Prostate gland (tissue), 2 donors: ENCODE measurements at regions not wholly inside any gene's neighbourhood (a gene's known extent, or its start where the extent isn't known, plus 50 kb on each side); places are given as distances from the start of the nearest gene placed in this dataset.
A peak's percentile ranks its signal among the peaks of the same experiment; 100 is the strongest.
"Not testable (repeated sequence)": the region's sequence is repeated elsewhere in the genome, so short reads cannot be mapped to it uniquely, and the experiment has no call there.

ENCODE experiments used
- DNase-seq: peaks from one replicate; pipeline ENCODE4 v3.0.0-alpha.2; 2019; ENCODE audit warnings: low spot score
- H3K27ac ChIP-seq, 2 donors: fragments of 200-600 bp; sonication (generic); 2 replicates each; pipeline ENCODE4 v1.5.1; 2017 to 2019
- H3K27me3 ChIP-seq: fragments of 200-600 bp; sonication (generic); replicated peaks from 2 replicates; pipeline ENCODE4 v1.5.1; 2019; ENCODE audit not compliant: insufficient read depth
- H3K36me3 ChIP-seq, 2 donors: fragments of 200-600 bp; sonication (generic); 1 replicate in 1 of 2; 2 replicates in 1 of 2; pipeline versions ENCODE4 v1.5.1 to v1.8.1; 2017 to 2019
- H3K4me1 ChIP-seq: fragments of 200-600 bp; sonication (generic); replicated peaks from 2 replicates; pipeline ENCODE4 v1.5.1; 2019
- H3K4me3 ChIP-seq, 2 donors: fragments of 200-600 bp; sonication (generic); 2 replicates each; pipeline ENCODE4 v1.5.1; 2017 to 2019
- H3K9me3 ChIP-seq: fragments of 200-600 bp; sonication (generic); 2 replicates; pipeline ENCODE4 v1.5.1; 2017
- POLR2A ChIP-seq: fragments of 450-650 bp; IDR thresholded peaks from one replicate; pipeline ENCODE4 v1.6.1; 2016; ENCODE audit warnings: antibody characterized with exemption, mild to moderate bottlenecking
- POLR2AphosphoS5 ChIP-seq: sonication (generic); formaldehyde crosslinking; IDR thresholded peaks from one replicate; pipeline ENCODE4 v1.6.1; 2017; ENCODE audit warnings: antibody characterized with exemption
- WGBS: methylation state at CpG from one replicate; pipeline ENCODE4 v1.1.5; 2018; 5-methylcytosine and 5-hydroxymethylcytosine counted together
- intact Hi-C: fragments of 100-400 bp; cut with DNase I; formaldehyde crosslinking; loops from one replicate; pipeline ENCODE4 v1.14.2; 2022
- TF ChIP-seq, protein P1 (sequence below), 4 experiments: fragments of 200-600 bp in 2 of 4; fragments of 450-650 bp in 2 of 4; sonication (generic) in 2 of 4; IDR thresholded peaks; 1 replicate in 3 of 4; 2 replicates in 1 of 4; pipeline ENCODE4 v1.5.1; 2016 to 2019; ENCODE audit warnings: antibody characterized with exemption in 4 of 4, mild to moderate bottlenecking in 2 of 4, moderate library complexity in 2 of 4

DNA sequence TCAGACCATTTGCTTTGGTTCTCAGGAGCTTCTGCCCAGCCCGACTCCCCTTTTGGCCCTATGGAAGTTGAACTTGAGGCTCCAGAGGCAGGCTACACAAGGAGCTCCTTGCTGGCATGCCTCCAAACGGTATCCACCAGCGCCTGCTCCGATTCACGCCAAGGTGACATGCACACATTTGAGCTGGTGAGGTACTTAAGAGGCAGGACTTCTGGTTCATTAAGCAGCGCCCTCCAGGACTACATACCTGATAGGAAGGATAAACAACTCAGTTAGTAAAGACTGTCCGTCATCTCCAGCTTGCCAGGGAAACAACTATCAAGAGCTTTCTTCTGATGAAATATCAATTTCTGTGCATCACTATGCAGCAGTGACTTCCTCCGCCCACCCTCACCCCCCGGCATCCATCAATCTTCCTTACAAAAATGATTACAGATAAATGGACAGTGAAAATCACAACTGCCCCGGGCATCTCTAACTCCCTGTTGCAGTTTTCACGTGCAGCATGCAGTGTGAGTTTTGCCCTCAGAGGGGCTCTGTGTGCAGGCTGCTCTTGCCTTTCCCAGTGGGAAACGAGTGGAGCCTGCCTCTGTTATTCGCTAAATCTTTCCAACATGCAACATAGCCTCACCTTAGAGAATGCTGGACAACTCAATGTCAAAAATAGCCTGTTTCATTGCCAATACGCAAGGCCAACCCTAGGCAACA, 122.9 kb downstream of the ARRDC4 start:
- intact Hi-C loops = loop anchor here (5.0 to 10.0 kb wide), 2 partner anchors 94 to 201 kb away; no protein-coding TSS in a partner anchor
- WGBS = 73% methylated on average over 14 of the region's 14 CpGs
- H3K27ac ChIP-seq = no peak overlapping the region

DNA sequence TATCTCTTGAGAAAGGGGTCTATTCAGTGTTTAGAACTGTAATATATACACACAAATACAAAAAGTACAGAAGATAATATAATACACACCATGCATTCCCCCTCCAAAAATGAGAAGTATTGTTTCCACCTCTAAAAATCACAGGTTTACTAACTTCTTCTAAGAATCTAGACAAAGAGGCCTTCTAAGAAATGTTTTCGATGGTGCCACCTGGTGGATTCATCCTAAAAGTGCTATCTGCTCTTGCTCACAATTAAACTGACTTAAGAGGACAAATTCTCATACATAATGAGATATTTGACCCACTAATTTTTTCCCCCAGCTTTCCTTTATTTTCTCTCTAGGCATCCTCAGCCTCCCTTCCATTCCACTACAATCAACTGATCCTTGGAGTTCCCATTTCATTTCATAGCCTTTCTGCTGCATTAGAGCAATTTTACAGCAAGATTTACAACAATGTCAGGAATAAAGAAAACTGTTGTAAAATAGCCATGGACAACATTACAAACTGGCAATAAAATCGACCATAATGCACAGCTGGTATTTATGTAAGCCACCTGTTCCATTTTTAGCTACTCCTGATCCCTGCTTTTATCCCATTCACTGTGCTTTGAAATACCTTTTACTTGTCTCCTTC, 124.6 kb downstream of the ARRDC4 start:
- intact Hi-C loops = loop anchor here (5.0 to 10.0 kb wide), 2 partner anchors 183 to 200 kb away; no protein-coding TSS in a partner anchor
- Histone ChIP-seq H3K4me3 (no peak overlapping the region), H3K27me3 (no peaks in the 10 kb centered on the region), H3K4me1 (no peaks in the 10 kb centered on the region), H3K9me3 (no peaks in the 10 kb centered on the region), H3K27ac (no peak overlapping the region), H3K36me3 (no peaks in the 10 kb centered on the region)
- DNase-seq = peak; percentile 36
- TF ChIP-seq POLR2A = no peak
- TF ChIP-seq, protein P1, sequence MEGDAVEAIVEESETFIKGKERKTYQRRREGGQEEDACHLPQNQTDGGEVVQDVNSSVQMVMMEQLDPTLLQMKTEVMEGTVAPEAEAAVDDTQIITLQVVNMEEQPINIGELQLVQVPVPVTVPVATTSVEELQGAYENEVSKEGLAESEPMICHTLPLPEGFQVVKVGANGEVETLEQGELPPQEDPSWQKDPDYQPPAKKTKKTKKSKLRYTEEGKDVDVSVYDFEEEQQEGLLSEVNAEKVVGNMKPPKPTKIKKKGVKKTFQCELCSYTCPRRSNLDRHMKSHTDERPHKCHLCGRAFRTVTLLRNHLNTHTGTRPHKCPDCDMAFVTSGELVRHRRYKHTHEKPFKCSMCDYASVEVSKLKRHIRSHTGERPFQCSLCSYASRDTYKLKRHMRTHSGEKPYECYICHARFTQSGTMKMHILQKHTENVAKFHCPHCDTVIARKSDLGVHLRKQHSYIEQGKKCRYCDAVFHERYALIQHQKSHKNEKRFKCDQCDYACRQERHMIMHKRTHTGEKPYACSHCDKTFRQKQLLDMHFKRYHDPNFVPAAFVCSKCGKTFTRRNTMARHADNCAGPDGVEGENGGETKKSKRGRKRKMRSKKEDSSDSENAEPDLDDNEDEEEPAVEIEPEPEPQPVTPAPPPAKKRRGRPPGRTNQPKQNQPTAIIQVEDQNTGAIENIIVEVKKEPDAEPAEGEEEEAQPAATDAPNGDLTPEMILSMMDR (IDR thresholded peaks at IDR 0.05) = peak in 3 of 4 experiments; percentile 46 to 85 (median 74)
- WGBS = 2% methylated on average over 2 of the region's 2 CpGs

More for the DNA sequence above, 122.9 kb downstream of the ARRDC4 start:
- H3K9me3 ChIP-seq = no peaks in the 10 kb centered on the region
- DNase-seq = no peak
- H3K27me3 ChIP-seq = no peaks in the 10 kb centered on the region
- H3K4me3 ChIP-seq = no peak overlapping the region
- no peaks in the 10 kb centered on the region for H3K4me1 ChIP-seq
- TF ChIP-seq, protein P1 (IDR thresholded peaks at IDR 0.05) = no peak
- no peak for TF ChIP-seq POLR2A
- TF ChIP-seq POLR2AphosphoS5 = no peak
- no peaks in the 10 kb centered on the region for H3K36me3 ChIP-seq

DNA sequence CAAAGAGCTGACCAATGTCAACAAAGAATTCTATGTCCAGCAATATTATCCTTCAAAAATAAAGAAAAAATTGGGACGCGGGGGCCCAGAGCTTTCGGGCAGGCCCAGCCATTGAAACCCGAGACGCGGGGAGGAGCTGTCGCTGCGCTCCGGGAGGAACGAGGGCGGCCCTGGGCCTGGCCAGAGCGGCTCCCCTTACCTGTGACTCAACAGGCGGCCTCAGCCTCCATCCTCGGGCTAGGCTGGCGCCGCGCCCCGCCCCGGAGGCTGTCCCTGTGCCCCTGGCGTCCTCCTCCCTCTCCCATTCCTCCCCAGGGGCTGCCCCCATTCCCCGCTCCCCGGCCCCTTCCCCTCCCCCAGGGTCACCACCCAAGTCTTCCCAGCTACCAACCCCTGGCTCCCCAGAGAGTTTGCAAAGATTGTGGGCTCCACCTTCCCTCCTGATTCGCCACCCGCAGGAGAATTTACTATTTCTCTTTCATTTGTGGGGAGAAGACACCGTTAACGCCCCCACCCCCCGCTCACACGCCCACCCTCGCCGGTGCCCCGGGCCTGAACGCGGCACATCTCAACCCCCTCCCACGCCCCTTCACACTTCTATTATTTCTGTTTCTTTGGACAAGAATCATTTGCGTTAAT, 127.9 kb downstream of the ARRDC4 start:
- not testable (repeated sequence) for H3K27me3 ChIP-seq, H3K36me3 ChIP-seq, DNase-seq, H3K9me3 ChIP-seq, H3K27ac ChIP-seq, H3K4me3 ChIP-seq, H3K4me1 ChIP-seq
- WGBS = 90% methylated on average over 25 of the region's 35 CpGs
- intact Hi-C loops = loop anchor here (5.0 to 10.0 kb wide), 2 partner anchors 186 to 196 kb away; no protein-coding TSS in a partner anchor

DNA sequence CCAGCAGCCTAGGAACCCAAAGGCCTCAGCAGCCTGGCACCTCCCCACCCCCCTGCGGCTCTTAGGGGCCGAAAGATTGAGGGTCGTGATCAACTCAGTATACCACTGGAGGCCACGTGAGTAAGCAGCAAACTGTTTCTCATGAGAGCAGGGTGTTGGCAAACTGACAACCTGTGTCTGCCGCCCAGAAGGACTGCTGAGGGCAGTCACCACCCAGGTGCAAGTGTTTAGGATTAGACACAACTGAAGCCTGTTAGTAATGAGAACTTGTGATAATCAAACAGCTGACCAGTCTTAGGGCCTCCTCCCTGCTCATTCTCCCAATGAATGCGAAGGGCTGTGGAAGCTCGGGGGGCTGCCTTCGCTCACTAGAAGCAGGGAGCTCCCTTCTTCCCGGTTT, 128.8 kb downstream of the ARRDC4 start:
- not testable (repeated sequence) for H3K36me3 ChIP-seq, H3K27ac ChIP-seq, DNase-seq, H3K4me3 ChIP-seq, H3K9me3 ChIP-seq, H3K27me3 ChIP-seq, H3K4me1 ChIP-seq
- WGBS = 91% methylated on average over 4 of the region's 9 CpGs
- intact Hi-C loops = loop anchor here (5.0 to 10.0 kb wide), 2 partner anchors 187 to 195 kb away; no protein-coding TSS in a partner anchor

DNA sequence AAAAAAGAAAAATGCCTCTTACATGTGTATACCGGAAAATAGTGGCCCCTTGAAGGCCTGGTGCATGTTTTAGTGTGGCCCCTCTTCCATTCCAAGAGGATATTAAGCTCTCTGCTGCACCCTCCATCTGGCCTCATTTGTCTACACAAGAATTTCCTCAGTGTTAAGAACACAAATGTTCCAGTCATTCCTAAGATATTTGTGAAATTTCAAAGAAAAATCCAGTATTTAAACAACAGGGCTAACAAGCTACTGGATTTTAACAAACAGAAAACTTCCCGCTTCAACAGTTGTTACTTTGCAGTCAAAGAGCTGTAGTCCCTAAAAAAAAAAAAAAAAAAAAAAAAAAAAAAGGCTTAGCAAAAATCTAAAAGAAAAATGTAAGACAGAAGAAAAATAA, 137.5 kb downstream of the ARRDC4 start:
- H3K4me3 ChIP-seq, H3K4me1 ChIP-seq, H3K36me3 ChIP-seq, H3K9me3 ChIP-seq, H3K27ac ChIP-seq, DNase-seq, H3K27me3 ChIP-seq, intact Hi-C loops: not testable (repeated sequence)
- 86% methylated on average over 2 of the region's 2 CpGs for WGBS

DNA sequence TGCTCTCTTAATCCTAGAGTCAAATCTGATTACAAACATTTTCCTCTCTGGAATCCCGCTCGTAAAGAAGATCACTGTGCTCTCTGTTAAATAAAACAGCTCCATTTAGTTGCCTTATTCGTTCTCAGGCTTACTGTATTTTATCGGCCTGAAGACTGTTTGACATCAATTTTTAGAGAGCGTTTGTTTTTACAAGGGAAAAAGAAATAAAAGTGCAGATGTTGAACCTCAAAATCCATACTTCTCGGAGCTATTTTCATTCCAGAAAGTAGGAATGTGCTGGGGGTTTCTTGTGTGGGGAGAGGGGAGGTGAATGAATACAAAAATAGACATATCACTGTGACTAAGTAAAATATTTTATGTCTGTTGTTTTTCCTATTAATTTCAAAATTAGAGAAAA, 140.1 kb downstream of the ARRDC4 start:
- H3K9me3 ChIP-seq, DNase-seq, H3K4me1 ChIP-seq, intact Hi-C loops, H3K27me3 ChIP-seq, H3K4me3 ChIP-seq, H3K27ac ChIP-seq, H3K36me3 ChIP-seq: not testable (repeated sequence)
- 34% methylated on average over 6 of the region's 6 CpGs for WGBS
